AG04449 (cell line): ENCODE measurements at regions not wholly inside any gene's neighbourhood (a gene's known extent, or its start where the extent isn't known, plus 50 kb on each side); places are given as distances from the start of the nearest gene placed in this dataset.

ENCODE experiments used
- CTCF ChIA-PET: fragments of 350-600 bp; formaldehyde crosslinking; extraction: SDS; loops from one replicate; lab custom pipeline; 2021; ENCODE audit warnings: antibody characterized with exemption; lab: Yijun Ruan, JAX
- POLR2A ChIA-PET: fragments of 400-600, 350-600 bp; formaldehyde crosslinking; extraction: SDS; loops from one replicate; lab custom pipeline; 2020; ENCODE audit warnings: antibody characterized with exemption, inconsistent platforms; lab: Yijun Ruan, JAX
- DNase-seq: peaks from one replicate; pipeline ENCODE4 v3.0.0-alpha.2; 2010; ENCODE audit warnings: low read depth, low spot score
- H3K4me3 ChIP-seq: 2 replicates; pipeline ENCODE4 v1.5.1; 2011; ENCODE audit warnings: low read depth, mild to moderate bottlenecking, control low read depth, low read length
- TF ChIP-seq, protein P1 (sequence below): IDR thresholded peaks from one replicate; pipeline ENCODE4 v1.5.1; 2011; ENCODE audit warnings: mild to moderate bottlenecking, moderate library complexity, low read length, control low read depth, inconsistent platforms; ENCODE audit not compliant: insufficient read depth; ENCODE audit errors: missing control alignments

DNA sequence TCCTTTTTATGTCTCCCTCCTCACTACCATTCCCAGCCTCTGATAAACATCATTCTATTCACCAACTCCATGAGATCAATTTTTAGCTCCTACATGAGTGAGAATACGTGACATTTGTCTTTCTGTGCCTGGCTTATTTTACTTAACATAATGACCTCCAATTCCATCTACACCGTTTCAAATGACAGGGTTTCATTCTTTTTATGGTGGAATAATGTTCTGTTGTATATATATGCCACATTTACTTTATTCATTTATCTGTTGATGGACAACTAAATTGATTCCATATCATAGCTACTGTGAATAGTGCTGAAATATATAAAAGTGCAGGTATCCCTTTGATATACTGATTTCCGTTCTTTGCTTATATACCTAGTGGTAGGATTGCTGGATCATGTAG is 503.9 kb downstream of the SMARCA1 start:
- POLR2A ChIA-PET: no interaction called here
- CTCF ChIA-PET: no interaction called here
- no peak overlapping the region for H3K4me3 ChIP-seq
- TF ChIP-seq, protein P1, sequence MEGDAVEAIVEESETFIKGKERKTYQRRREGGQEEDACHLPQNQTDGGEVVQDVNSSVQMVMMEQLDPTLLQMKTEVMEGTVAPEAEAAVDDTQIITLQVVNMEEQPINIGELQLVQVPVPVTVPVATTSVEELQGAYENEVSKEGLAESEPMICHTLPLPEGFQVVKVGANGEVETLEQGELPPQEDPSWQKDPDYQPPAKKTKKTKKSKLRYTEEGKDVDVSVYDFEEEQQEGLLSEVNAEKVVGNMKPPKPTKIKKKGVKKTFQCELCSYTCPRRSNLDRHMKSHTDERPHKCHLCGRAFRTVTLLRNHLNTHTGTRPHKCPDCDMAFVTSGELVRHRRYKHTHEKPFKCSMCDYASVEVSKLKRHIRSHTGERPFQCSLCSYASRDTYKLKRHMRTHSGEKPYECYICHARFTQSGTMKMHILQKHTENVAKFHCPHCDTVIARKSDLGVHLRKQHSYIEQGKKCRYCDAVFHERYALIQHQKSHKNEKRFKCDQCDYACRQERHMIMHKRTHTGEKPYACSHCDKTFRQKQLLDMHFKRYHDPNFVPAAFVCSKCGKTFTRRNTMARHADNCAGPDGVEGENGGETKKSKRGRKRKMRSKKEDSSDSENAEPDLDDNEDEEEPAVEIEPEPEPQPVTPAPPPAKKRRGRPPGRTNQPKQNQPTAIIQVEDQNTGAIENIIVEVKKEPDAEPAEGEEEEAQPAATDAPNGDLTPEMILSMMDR: no peak
- DNase-seq: no peak

DNA sequence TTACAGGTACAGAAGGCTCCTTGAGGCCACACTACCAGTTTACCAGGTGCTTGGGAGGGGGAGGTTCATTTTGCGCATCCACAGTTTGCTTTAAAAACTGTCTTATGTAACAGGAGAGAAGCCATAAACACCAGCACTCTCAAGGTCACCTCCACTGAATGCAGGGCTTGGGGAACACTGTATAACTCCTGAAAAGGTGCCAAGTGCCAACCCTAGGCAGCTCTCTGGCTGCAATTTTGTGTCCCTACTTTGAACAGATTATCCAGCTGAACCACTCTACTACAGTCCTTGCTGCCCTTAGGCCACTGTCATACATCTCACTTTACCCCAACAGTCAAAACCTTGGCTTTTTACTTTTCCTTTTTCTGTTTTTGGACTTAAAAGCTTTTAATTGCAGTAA is 507.9 kb downstream of the SMARCA1 start:
- TF ChIP-seq, protein P1: no peak
- ChIA-PET CTCF (no interaction called here), POLR2A (no interaction called here)
- H3K4me3 ChIP-seq: no peak overlapping the region
- no peak for DNase-seq

DNA sequence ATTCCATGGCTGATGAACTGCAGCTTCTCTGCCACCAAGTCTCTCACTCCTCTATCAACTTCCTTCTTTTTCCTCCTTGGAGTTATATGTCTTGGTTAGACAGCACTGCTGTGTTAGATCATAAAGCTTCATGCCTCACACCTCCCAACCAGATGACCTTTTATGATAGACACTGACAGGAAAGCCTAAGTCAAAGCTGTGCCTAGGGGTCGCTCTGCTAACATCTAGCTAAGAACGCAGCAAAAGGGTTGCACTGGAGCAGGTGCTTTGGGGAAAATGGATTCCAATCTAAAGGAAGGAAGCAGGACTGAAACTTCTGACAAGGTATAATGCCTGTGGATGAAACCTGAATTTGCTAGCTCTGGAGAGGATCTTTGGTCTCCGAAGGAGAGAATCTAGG is 509.7 kb downstream of the SMARCA1 start:
- ChIA-PET CTCF (no interaction called here), POLR2A (no interaction called here)
- no peak for DNase-seq
- TF ChIP-seq, protein P1: no peak
- no peak overlapping the region for H3K4me3 ChIP-seq

DNA sequence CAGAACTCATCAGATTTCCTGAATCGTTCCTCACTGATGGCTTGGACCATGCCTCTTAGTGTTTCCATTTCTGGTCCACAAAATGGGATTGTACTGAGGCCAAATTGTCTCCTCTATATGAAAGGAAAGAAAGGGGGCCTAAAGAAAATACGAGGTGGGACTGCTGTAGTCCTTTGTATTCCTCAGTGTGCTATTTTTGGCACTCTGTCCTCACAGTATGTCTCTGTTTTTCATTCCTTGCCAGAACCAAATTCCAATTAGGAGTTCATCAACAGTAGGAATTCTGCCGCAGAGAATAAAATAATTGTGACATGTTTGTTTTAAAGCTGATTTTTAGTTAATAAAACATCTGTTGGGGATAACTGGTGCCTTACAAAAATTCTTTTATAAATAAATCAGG is 515.7 kb downstream of the SMARCA1 start:
- no peak overlapping the region for H3K4me3 ChIP-seq
- POLR2A ChIA-PET: no interaction called here
- no peak for DNase-seq
- TF ChIP-seq, protein P1: no peak
- CTCF ChIA-PET: no interaction called here

DNA sequence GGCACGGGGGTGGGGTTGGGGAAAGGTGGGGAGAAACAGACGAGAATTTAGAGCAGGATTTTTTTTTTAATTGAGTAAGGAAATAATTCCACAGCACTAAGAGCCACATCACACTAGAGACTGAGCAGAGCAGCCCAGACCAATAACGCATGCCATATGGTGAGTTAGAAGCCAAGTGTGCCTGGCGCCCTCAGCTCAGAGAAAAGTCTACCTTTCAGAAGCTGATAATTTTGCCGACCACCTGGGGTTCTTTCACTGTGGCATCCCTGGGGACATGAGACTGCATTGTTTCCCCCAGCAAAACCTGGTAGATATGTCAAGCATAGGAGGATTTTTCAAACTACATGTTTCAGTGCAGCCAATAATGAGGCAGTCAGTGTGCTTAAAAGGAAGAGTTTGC is 516.8 kb downstream of the SMARCA1 start:
- CTCF ChIA-PET: no interaction called here
- TF ChIP-seq, protein P1: no peak
- POLR2A ChIA-PET: no interaction called here
- no peak for DNase-seq
- H3K4me3 ChIP-seq: no peak overlapping the region

DNA sequence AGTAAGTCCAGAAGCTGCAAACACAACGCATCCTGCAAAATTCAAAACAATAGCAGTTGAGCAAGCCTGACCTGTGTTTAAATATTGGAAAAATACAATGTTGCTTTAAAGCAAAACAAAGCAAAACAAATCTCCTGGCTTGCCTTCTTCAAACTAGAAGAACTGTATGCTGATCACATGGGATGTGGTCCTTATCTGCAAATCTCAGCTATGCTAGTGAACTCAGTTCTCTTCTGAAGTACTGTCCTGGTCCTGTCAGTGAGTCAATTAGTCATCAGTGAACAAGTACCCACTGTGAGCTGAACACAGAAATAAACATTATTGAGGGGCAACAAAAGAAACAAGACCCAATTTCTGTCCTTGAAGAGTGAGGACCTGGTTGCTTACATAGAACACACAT is 522.5 kb downstream of the SMARCA1 start:
- no peak overlapping the region for H3K4me3 ChIP-seq
- no peak for DNase-seq
- CTCF ChIA-PET: no interaction called here
- POLR2A ChIA-PET: no interaction called here
- TF ChIP-seq, protein P1: no peak
